Right lobe of liver (tissue), 6 donors: ENCODE measurements at regions not wholly inside any gene's neighbourhood (a gene's known extent, or its start where the extent isn't known, plus 50 kb on each side); places are given as distances from the start of the nearest gene placed in this dataset.

ENCODE experiments used
- ATAC-seq, 4 donors: fragments of 200-7000 bp; cut with Tn5 transposase; one replicate each; pipeline ENCODE4 v1.9.1; 2020; ENCODE audit warnings: mild to moderate bottlenecking in 4 of 4, moderate library complexity in 4 of 4
- DNase-seq, 3 donors: peaks; one replicate each; pipeline ENCODE4 v3.0.0-alpha.2; 2020
- H3K27ac ChIP-seq, 3 donors: fragments of 200-600 bp; one replicate each; pipeline ENCODE4 v1.8.0; 2022
- H3K27me3 ChIP-seq, 2 donors: fragments of 200-600 bp; one replicate each; pipeline ENCODE4 v1.8.0; 2022
- H3K36me3 ChIP-seq, 4 donors: fragments of 200-600 bp; sonication (generic) in 1 of 4; one replicate each; pipeline versions ENCODE4 v1.5.1 to v1.8.0; 2017 to 2022; ENCODE audit warnings: control low read depth in 1 of 4
- H3K4me1 ChIP-seq, 4 donors: fragments of 200-600 bp; sonication (generic) in 1 of 4; one replicate each; pipeline versions ENCODE4 v1.5.1 to v1.8.0; 2017 to 2022; ENCODE audit warnings: control low read depth in 1 of 4
- H3K4me3 ChIP-seq, 3 donors: fragments of 200-600 bp; one replicate each; pipeline ENCODE4 v1.8.0; 2022
- H3K9me3 ChIP-seq, 4 donors: fragments of 200-600 bp; sonication (generic) in 1 of 4; one replicate each; pipeline versions ENCODE4 v1.5.1 to v1.8.0; 2017 to 2022; ENCODE audit warnings: control low read depth in 1 of 4
- CTCF ChIP-seq, 4 donors: fragments of 200-600 bp in 3 of 4; fragments of 450-650 bp in 1 of 4; IDR thresholded peaks; one replicate each; pipeline versions ENCODE4 v1.5.1 to v1.8.0; 2016 to 2022; ENCODE audit warnings: antibody characterized with exemption in 4 of 4, mild to moderate bottlenecking in 2 of 4
- POLR2A ChIP-seq: fragments of 450-650 bp; IDR thresholded peaks from one replicate; pipeline ENCODE4 v1.6.1; 2017; ENCODE audit warnings: antibody characterized with exemption, mild to moderate bottlenecking
- WGBS: methylation state at CpG from one replicate; pipeline ENCODE4 v1.1.6; 2018; ENCODE audit warnings: low coverage, low lambda C conversion rate; ENCODE audit not compliant: insufficient coverage; ENCODE audit errors: missing lambda C conversion rate; 5-methylcytosine and 5-hydroxymethylcytosine counted together
- intact Hi-C, 2 donors: fragments of 100-400 bp; cut with DNase I; formaldehyde crosslinking; loops; one replicate each; pipeline versions ENCODE4 v1.11.2 to v1.14.1; 2022
- donor health status: DM: no; HTN: yes; CAD: no.
- donor health status: DM: no; HTN: no; CAD: no.
- donor health status: DM: no; HTN: no; CAD: no.
- donor health status: DM: no; HTN: yes; CAD: no.
- donor health status: DM: no; HTN: yes; CAD: no.

GRCh38 chr9:84592918-84593317 is 76.6 kb upstream of the NTRK2 start:
- Histone ChIP-seq H3K4me1 (no peaks in the 10 kb centered on the region), H3K27me3 (no peaks in the 10 kb centered on the region), H3K36me3 (no peaks in the 10 kb centered on the region), H3K9me3 (no peaks in the 10 kb centered on the region), H3K4me3 (no peak overlapping the region), H3K27ac (no peak overlapping the region)
- intact Hi-C loops, result no loop called here
- TF ChIP-seq POLR2A (no peak), CTCF (IDR thresholded peaks at IDR 0.05) (no peak)
- no peak for DNase-seq
- WGBS, result 50% methylated on average over 4 of the region's 4 CpGs
- ATAC-seq, result no peak

GRCh38 chr9:84593352-84593751 is 76.2 kb upstream of the NTRK2 start:
- H3K4me3 ChIP-seq, result no peak overlapping the region
- H3K36me3 ChIP-seq, result no peaks in the 10 kb centered on the region
- H3K9me3 ChIP-seq, result no peaks in the 10 kb centered on the region
- H3K27ac ChIP-seq, result no peak overlapping the region
- intact Hi-C loops, result no loop called here
- ATAC-seq (no peak), DNase-seq (no peak)
- no peak for TF ChIP-seq CTCF (IDR thresholded peaks at IDR 0.05)
- TF ChIP-seq POLR2A, result no peak
- no peaks in the 10 kb centered on the region for H3K27me3 ChIP-seq
- WGBS, result 37% methylated on average over 4 of the region's 4 CpGs
- no peaks in the 10 kb centered on the region for H3K4me1 ChIP-seq

- no peaks in the 10 kb centered on the region for H3K4me1 ChIP-seq
- ATAC-seq (peak in 3 of 4 donors; percentile 9 to 56 (median 34)), DNase-seq (no peak)
- H3K4me3 ChIP-seq, result no peak overlapping the region
- no peak overlapping the region for H3K27ac ChIP-seq
- no peaks in the 10 kb centered on the region for H3K9me3 ChIP-seq
- no peaks in the 10 kb centered on the region for H3K36me3 ChIP-seq
- intact Hi-C loops, result no loop called here
- TF ChIP-seq CTCF (IDR thresholded peaks at IDR 0.05) (no peak), POLR2A (no peak)
- 17% methylated on average over 2 of the region's 2 CpGs for WGBS
- H3K27me3 ChIP-seq, result no peaks in the 10 kb centered on the region
These were observed 72.4 kb upstream of the NTRK2 start for GRCh38 chr9:84597131-84597530.

- Histone ChIP-seq H3K36me3 (no peaks in the 10 kb centered on the region), H3K27me3 (no peaks in the 10 kb centered on the region), H3K9me3 (no peaks in the 10 kb centered on the region), H3K4me3 (no peak overlapping the region), H3K27ac (no peak overlapping the region), H3K4me1 (no peaks in the 10 kb centered on the region)
- TF ChIP-seq CTCF (IDR thresholded peaks at IDR 0.05) (no peak), POLR2A (no peak)
- intact Hi-C loops, result no loop called here
- ATAC-seq, result no peak
- no peak for DNase-seq
- WGBS, result 55% methylated on average over 6 of the region's 6 CpGs
These were observed 70.5 kb upstream of the NTRK2 start for GRCh38 chr9:84598921-84599636.
